Trophoblast cell (in vitro differentiated cells and primary cell): ENCODE measurements at regions not wholly inside any gene's neighbourhood (a gene's known extent, or its start where the extent isn't known, plus 50 kb on each side); places are given as distances from the start of the nearest gene placed in this dataset.

ENCODE experiments used
- DNase-seq, 2 donors: peaks; one replicate each; pipeline ENCODE4 v3.0.0-alpha.2; 2016
- H2AFZ ChIP-seq: 2 replicates; pipeline ENCODE4 v1.6.1; 2013; ENCODE audit warnings: low read length, moderate library complexity, mild to moderate bottlenecking; ENCODE audit not compliant: insufficient read depth, poor library complexity
- H2AK5ac ChIP-seq: 2 replicates; pipeline ENCODE4 v1.6.1; 2013; ENCODE audit warnings: mild to moderate bottlenecking, low read length
- H2BK120ac ChIP-seq: 2 replicates; pipeline ENCODE4 v1.6.1; 2013; ENCODE audit warnings: low read length, mild to moderate bottlenecking, moderate library complexity; ENCODE audit not compliant: insufficient read depth, poor library complexity
- H2BK12ac ChIP-seq: 2 replicates; pipeline ENCODE4 v1.6.1; 2013; ENCODE audit warnings: mild to moderate bottlenecking, low read length, moderate library complexity
- H2BK5ac ChIP-seq: 2 replicates; pipeline ENCODE4 v1.6.1; 2013; ENCODE audit warnings: low read length, low read depth, moderate library complexity, mild to moderate bottlenecking; ENCODE audit not compliant: poor library complexity
- H3K14ac ChIP-seq: 2 replicates; pipeline ENCODE4 v1.6.1; 2013; ENCODE audit warnings: mild to moderate bottlenecking, low read length
- H3K18ac ChIP-seq: 2 replicates; pipeline ENCODE4 v1.6.1; 2013; ENCODE audit warnings: mild to moderate bottlenecking, low read length
- H3K23ac ChIP-seq: 2 replicates; pipeline ENCODE4 v1.6.1; 2013; ENCODE audit warnings: low read length
- H3K27ac ChIP-seq: 2 replicates; pipeline ENCODE4 v1.5.1; 2013; ENCODE audit warnings: low read depth, mild to moderate bottlenecking, inconsistent platforms, low read length, moderate library complexity
- H3K27me3 ChIP-seq: 2 replicates; pipeline ENCODE4 v1.6.1; 2013; ENCODE audit warnings: inconsistent platforms, mild to moderate bottlenecking, low read length, moderate library complexity; ENCODE audit not compliant: insufficient read depth
- H3K36me3 ChIP-seq, 2 experiments: 1 replicate in 1 of 2; 2 replicates in 1 of 2; pipeline ENCODE4 v1.6.1; 2013; ENCODE audit warnings: low read length in 2 of 2, mild to moderate bottlenecking in 2 of 2, moderate library complexity in 1 of 2; ENCODE audit not compliant: insufficient read depth in 2 of 2, control insufficient read depth in 1 of 2
- H3K4ac ChIP-seq: 2 replicates; pipeline ENCODE4 v1.6.1; 2013; ENCODE audit warnings: low read depth, mild to moderate bottlenecking, low read length, moderate library complexity
- H3K4me1 ChIP-seq, 2 experiments: 1 replicate in 1 of 2; 2 replicates in 1 of 2; pipeline ENCODE4 v1.6.1; 2013; ENCODE audit warnings: low read length in 2 of 2, mild to moderate bottlenecking in 2 of 2, moderate library complexity in 1 of 2; ENCODE audit not compliant: insufficient read depth in 2 of 2, control insufficient read depth in 1 of 2
- H3K4me2 ChIP-seq: 2 replicates; pipeline ENCODE4 v1.6.1; 2013; ENCODE audit warnings: inconsistent platforms, mild to moderate bottlenecking, low read length, moderate library complexity
- H3K4me3 ChIP-seq: 2 replicates; pipeline ENCODE4 v1.5.1; 2013; ENCODE audit warnings: mild to moderate bottlenecking, low read depth, low read length, inconsistent platforms
- H3K79me1 ChIP-seq: one replicate; pipeline ENCODE4 v1.6.1; 2013; ENCODE audit warnings: low read length
- H3K79me2 ChIP-seq: 2 replicates; pipeline ENCODE4 v1.6.1; 2013; ENCODE audit warnings: low read length, mild to moderate bottlenecking; ENCODE audit not compliant: control insufficient read depth, insufficient read depth, poor library complexity
- H3K9ac ChIP-seq: 2 replicates; pipeline ENCODE4 v1.6.1; 2013; ENCODE audit warnings: mild to moderate bottlenecking, low read length
- H3K9me3 ChIP-seq: 2 replicates; pipeline ENCODE4 v1.6.1; 2013; ENCODE audit warnings: low read depth, mild to moderate bottlenecking, control low read depth, inconsistent platforms, low read length; ENCODE audit not compliant: insufficient read depth
- H4K12ac ChIP-seq: 2 replicates; pipeline ENCODE4 v1.6.1; 2013; ENCODE audit warnings: low read depth, mild to moderate bottlenecking, low read length, moderate library complexity
- H4K8ac ChIP-seq: 2 replicates; pipeline ENCODE4 v1.6.1; 2013; ENCODE audit warnings: low read depth, mild to moderate bottlenecking, low read length, moderate library complexity
- H4K91ac ChIP-seq: one replicate; pipeline ENCODE4 v1.6.1; 2013; ENCODE audit warnings: low read depth, mild to moderate bottlenecking, low read length, moderate library complexity
- WGBS: extraction: QIAGEN DNeasy Blood & Tissue Kit; methylation state at CpG from one replicate; pipeline ENCODE4 v1.1.7; 2013; ENCODE audit warnings: missing lambda C conversion rate; ENCODE audit not compliant: insufficient read length, insufficient coverage; ENCODE audit errors: extremely low coverage; 5-methylcytosine and 5-hydroxymethylcytosine counted together

DNA sequence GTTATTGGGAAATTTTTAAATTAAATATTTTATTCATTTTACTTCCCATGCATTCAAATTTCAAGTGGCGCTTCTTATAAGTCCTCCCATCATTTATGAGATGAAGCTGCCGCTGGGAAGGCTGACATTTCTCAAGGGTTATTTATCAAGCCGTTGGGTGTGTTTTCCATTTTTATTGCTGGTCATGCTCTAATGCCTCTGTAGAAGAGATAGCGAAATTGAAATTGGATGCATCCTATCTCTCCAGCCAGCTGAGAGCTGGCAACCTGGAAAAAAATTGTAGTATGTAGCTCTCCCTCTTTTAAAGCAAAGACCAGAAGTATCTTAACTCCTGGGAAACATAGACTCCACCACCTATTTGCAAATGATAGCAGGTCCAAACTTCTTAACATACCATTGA is 135.9 kb downstream of the C6orf118 start:
- WGBS: no CpG with 5 or more reads among the region's 4 CpGs
- Histone ChIP-seq H2BK12ac (no peak overlapping the region), H3K4ac (no peak overlapping the region), H2AFZ (no peak overlapping the region), H2AK5ac (no peak overlapping the region), H3K27ac (no peak overlapping the region), H3K79me1 (no peaks in the 10 kb centered on the region), H4K8ac (no peak overlapping the region), H3K9me3 (no peaks in the 10 kb centered on the region), H4K91ac (no peak overlapping the region), H3K4me3 (no peak overlapping the region), H4K12ac (no peak overlapping the region), H3K4me2 (no peak overlapping the region), H3K36me3 (no peaks in the 10 kb centered on the region), H3K4me1 (no peaks in the 10 kb centered on the region), H3K18ac (no peak overlapping the region), H3K14ac (no peak overlapping the region), H2BK120ac (no peak overlapping the region), H3K9ac (no peak overlapping the region), H3K27me3 (no peaks in the 10 kb centered on the region), H3K23ac (no peak overlapping the region), H2BK5ac (no peak overlapping the region), H3K79me2 (no peaks in the 10 kb centered on the region)
- DNase-seq: no peak

DNA sequence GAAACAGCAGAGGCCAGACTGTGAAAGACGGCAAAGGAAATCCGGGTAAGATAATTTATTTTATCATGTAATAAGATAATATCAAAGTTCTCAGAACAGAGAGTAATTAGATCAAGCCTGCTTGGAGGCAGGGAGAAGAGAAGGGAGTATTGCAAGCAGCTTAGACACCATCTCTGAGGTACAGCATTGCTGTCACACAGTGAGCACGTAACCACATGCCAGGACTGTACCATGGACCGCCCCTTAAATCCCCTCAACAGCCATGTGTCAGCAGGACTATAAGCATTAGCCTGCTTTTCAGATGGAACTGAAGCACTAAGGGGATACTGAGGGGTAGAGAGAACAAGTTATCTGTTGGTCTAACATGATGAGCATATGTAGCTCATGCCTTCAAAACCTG is 141.5 kb downstream of the C6orf118 start:
- Histone ChIP-seq H3K4me2 (no peak overlapping the region), H2BK120ac (no peak overlapping the region), H4K8ac (no peak overlapping the region), H2BK12ac (no peak overlapping the region), H3K23ac (no peak overlapping the region), H3K79me2 (no peaks in the 10 kb centered on the region), H3K4me1 (no peaks in the 10 kb centered on the region), H3K9me3 (peaks cover 8% of the 10 kb centered on the region), H3K4ac (no peak overlapping the region), H3K9ac (no peak overlapping the region), H3K4me3 (no peak overlapping the region), H2AFZ (no peak overlapping the region), H4K91ac (no peak overlapping the region), H4K12ac (no peak overlapping the region), H3K18ac (no peak overlapping the region), H3K79me1 (no peaks in the 10 kb centered on the region), H3K27me3 (no peaks in the 10 kb centered on the region), H3K27ac (no peak overlapping the region), H2AK5ac (no peak overlapping the region), H3K14ac (no peak overlapping the region), H3K36me3 (no peaks in the 10 kb centered on the region), H2BK5ac (no peak overlapping the region)
- no peak for DNase-seq
- no CpG with 5 or more reads among the region's 4 CpGs for WGBS

DNA sequence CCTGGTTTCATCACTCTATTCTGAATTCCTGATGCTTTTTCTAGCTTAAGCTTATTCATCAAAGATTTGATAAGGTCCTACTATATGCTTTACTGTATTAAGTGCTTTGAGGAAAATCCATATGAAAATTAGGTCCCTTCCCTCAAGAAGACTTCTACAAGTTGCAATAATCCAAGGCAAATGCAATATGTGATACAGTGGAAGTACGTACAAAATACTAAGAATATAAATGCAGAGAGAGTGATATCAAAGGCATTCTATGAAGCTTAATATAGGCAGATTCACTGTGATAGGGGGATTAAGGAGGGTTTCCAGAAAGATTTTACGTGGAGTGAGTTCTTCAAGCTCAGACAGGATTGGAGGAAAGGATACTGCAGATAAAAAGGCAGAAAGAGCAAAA is 142.1 kb downstream of the C6orf118 start:
- Histone ChIP-seq H3K23ac (no peak overlapping the region), H3K18ac (no peak overlapping the region), H4K12ac (no peak overlapping the region), H4K8ac (no peak overlapping the region), H3K14ac (no peak overlapping the region), H2BK5ac (no peak overlapping the region), H3K9me3 (peaks cover 8% of the 10 kb centered on the region), H2AFZ (no peak overlapping the region), H2AK5ac (no peak overlapping the region), H3K4me3 (no peak overlapping the region), H2BK12ac (no peak overlapping the region), H3K4me2 (no peak overlapping the region), H3K79me1 (no peaks in the 10 kb centered on the region), H3K27me3 (no peaks in the 10 kb centered on the region), H3K4me1 (no peaks in the 10 kb centered on the region), H3K79me2 (no peaks in the 10 kb centered on the region), H2BK120ac (no peak overlapping the region), H3K4ac (no peak overlapping the region), H3K36me3 (no peaks in the 10 kb centered on the region), H3K27ac (no peak overlapping the region), H4K91ac (no peak overlapping the region), H3K9ac (no peak overlapping the region)
- no CpG with 5 or more reads among the region's 2 CpGs for WGBS
- DNase-seq: no peak

DNA sequence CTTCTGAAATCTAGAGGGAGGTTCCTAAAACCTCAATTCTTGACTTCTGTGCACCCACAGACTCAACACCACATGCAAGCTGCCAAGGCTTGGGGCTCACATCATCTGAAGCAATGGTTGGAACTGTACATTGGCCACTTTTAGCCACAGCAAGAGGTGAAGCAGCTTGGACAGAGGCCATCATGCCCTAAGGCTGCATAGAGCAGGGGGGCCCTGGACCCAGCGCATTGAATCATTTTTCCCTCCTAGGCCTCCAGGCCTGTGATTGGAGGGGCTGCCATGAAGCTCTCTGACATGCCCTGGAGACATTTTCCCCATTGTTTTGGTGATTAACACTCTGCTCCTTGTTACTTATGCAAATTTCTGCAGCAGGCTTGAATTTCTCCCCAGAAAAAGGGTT is 145.9 kb downstream of the C6orf118 start:
- Histone ChIP-seq H4K91ac (no peak overlapping the region), H4K12ac (no peak overlapping the region)

More for the DNA sequence above, 145.9 kb downstream of the C6orf118 start:
- no peak for DNase-seq
- Histone ChIP-seq H2BK12ac (no peak overlapping the region), H3K79me2 (no peaks in the 10 kb centered on the region), H3K9me3 (peaks cover 11% of the 10 kb centered on the region), H2AFZ (no peak overlapping the region), H3K27me3 (no peaks in the 10 kb centered on the region), H2BK120ac (no peak overlapping the region), H3K18ac (no peak overlapping the region), H3K79me1 (no peaks in the 10 kb centered on the region), H3K4me3 (no peak overlapping the region), H3K36me3 (no peaks in the 10 kb centered on the region), H3K4ac (no peak overlapping the region), H3K27ac (no peak overlapping the region), H2BK5ac (no peak overlapping the region), H3K23ac (no peak overlapping the region), H3K4me2 (no peak overlapping the region), H3K4me1 (no peaks in the 10 kb centered on the region), H3K9ac (no peak overlapping the region), H3K14ac (no peak overlapping the region), H4K8ac (no peak overlapping the region), H2AK5ac (no peak overlapping the region)
- no CpG with 5 or more reads among the region's 1 CpG for WGBS
